SK-N-SH (cell line): ENCODE measurements at regions not wholly inside any gene's neighbourhood (a gene's known extent, or its start where the extent isn't known, plus 50 kb on each side); places are given as distances from the start of the nearest gene placed in this dataset.

ENCODE experiments used
- CTCF ChIA-PET: fragments of 300-600, 350-600 bp; formaldehyde crosslinking; extraction: SDS; loops from one replicate; lab custom pipeline; 2021; lab: Yijun Ruan, JAX
- POLR2A ChIA-PET: fragments of 350-600 bp; sonication (Branson Sonifier 250); formaldehyde crosslinking; extraction: SDS; loops from one replicate; lab custom pipeline; 2020; ENCODE audit warnings: antibody characterized with exemption, inconsistent platforms; lab: Yijun Ruan, JAX
- DNase-seq: peaks from one replicate; pipeline ENCODE4 v3.0.0; 2012
- H2AFZ ChIP-seq: fragments of 200-600 bp; sonication (generic); 2 replicates; pipeline ENCODE4 v1.8.1; 2016; ENCODE audit warnings: antibody characterized with exemption, mild to moderate bottlenecking, low read depth
- H3F3A ChIP-seq: fragments of 200-600 bp; sonication (generic); replicated peaks from 2 replicates; pipeline ENCODE3; 2016; ENCODE audit warnings: antibody characterized with exemption, mild to moderate bottlenecking; ENCODE audit not compliant: insufficient read depth
- H3K27ac ChIP-seq, 2 experiments: fragments of 200-500 bp in 1 of 2; fragments of 200-600 bp in 1 of 2; sonication (Bioruptor generic) in 1 of 2; sonication (generic), shearing (Covaris generic) in 1 of 2; 2 replicates each; pipeline versions ENCODE4 v1.5.1 to v1.6.1; 2014 to 2016; ENCODE audit warnings: low read depth in 2 of 2, inconsistent platforms in 1 of 2, low read length in 1 of 2, mild to moderate bottlenecking in 1 of 2, mixed read lengths in 1 of 2
- H3K27me3 ChIP-seq: fragments of 200-600 bp; sonication (generic), shearing (Covaris generic); 2 replicates; pipeline ENCODE4 v1.6.1; 2016; ENCODE audit warnings: mixed run types; ENCODE audit not compliant: insufficient read depth
- H3K36me3 ChIP-seq, 2 experiments: fragments of 200-500 bp in 1 of 2; fragments of 200-600 bp in 1 of 2; sonication (Bioruptor generic) in 1 of 2; sonication (generic) in 1 of 2; replicated peaks in 1 of 2; 2 replicates each; pipeline versions ENCODE3 to v1.5.1; 2014 to 2016; ENCODE audit warnings: low read length in 1 of 2, mild to moderate bottlenecking in 1 of 2; ENCODE audit not compliant: insufficient read depth in 2 of 2, control insufficient read depth in 1 of 2
- H3K4me1 ChIP-seq, 2 experiments: fragments of 200-500 bp in 1 of 2; fragments of 200-600 bp in 1 of 2; sonication (Bioruptor generic) in 1 of 2; sonication (generic), shearing (Covaris generic) in 1 of 2; 2 replicates each; pipeline versions ENCODE4 v1.5.1 to v1.6.1; 2014 to 2016; ENCODE audit warnings: low read depth in 1 of 2, low read length in 1 of 2, mixed run types in 1 of 2; ENCODE audit not compliant: insufficient read depth in 2 of 2, control insufficient read depth in 1 of 2
- H3K4me2 ChIP-seq: fragments of 200-600 bp; sonication (generic), shearing (Covaris generic); 2 replicates; pipeline ENCODE4 v1.6.1; 2017; ENCODE audit warnings: mixed run types
- H3K4me3 ChIP-seq, 2 experiments: fragments of 200-500 bp in 1 of 2; fragments of 200-600 bp in 1 of 2; sonication (Bioruptor generic) in 1 of 2; sonication (generic), shearing (Covaris generic) in 1 of 2; 2 replicates each; pipeline versions ENCODE4 v1.5.1 to v1.8.1; 2014 to 2016; ENCODE audit warnings: low read depth in 2 of 2, inconsistent platforms in 1 of 2, low read length in 1 of 2, mild to moderate bottlenecking in 1 of 2, mixed read lengths in 1 of 2, moderate library complexity in 1 of 2
- H3K79me2 ChIP-seq: fragments of 200-600 bp; sonication (generic); 2 replicates; pipeline ENCODE4 v1.8.1; 2017; ENCODE audit warnings: mild to moderate bottlenecking; ENCODE audit not compliant: insufficient read depth
- H3K9ac ChIP-seq: fragments of 200-600 bp; sonication (generic); 2 replicates; pipeline ENCODE4 v1.6.1; 2017; ENCODE audit warnings: mixed run types
- H3K9me2 ChIP-seq: fragments of 200-600 bp; sonication (generic); 2 replicates; pipeline ENCODE4 v1.6.1; 2017; ENCODE audit warnings: mixed run types
- H3K9me3 ChIP-seq: fragments of 200-600 bp; sonication (generic); 2 replicates; pipeline ENCODE4 v1.6.1; 2017; ENCODE audit warnings: mixed run types, mild to moderate bottlenecking, moderate library complexity
- H4K20me1 ChIP-seq: fragments of 200-600 bp; sonication (generic); 2 replicates; pipeline ENCODE4 v1.6.1; 2017; ENCODE audit warnings: mild to moderate bottlenecking, mixed run types; ENCODE audit not compliant: insufficient read depth
- CHD2 ChIP-seq: fragments of 150-350 bp; IDR thresholded peaks from 2 replicates; pipeline ENCODE4 v1.6.1; 2018; ENCODE audit warnings: low read length; ENCODE audit not compliant: partially characterized antibody
- ELF1 ChIP-seq: IDR thresholded peaks from 2 replicates; pipeline ENCODE4 v1.4.0; 2012
- EZH2phosphoT487 ChIP-seq: fragments of 200-600 bp; sonication (generic); IDR thresholded peaks from 2 replicates; pipeline ENCODE4 v1.6.1; 2017; ENCODE audit warnings: low read depth, mixed run types, mild to moderate bottlenecking, antibody characterized with exemption, moderate library complexity, borderline replicate concordance
- FOXM1 ChIP-seq: IDR thresholded peaks from 2 replicates; pipeline ENCODE4 v1.4.0; 2012; ENCODE audit warnings: low read depth, mild to moderate bottlenecking
- ZBTB33 ChIP-seq: IDR thresholded peaks from 2 replicates; pipeline ENCODE4 v1.4.0; 2012; ENCODE audit warnings: low read depth, borderline replicate concordance
- WGBS: methylation state at CpG from one replicate; pipeline ENCODE4 v1.1.6; 2017; ENCODE audit warnings: low lambda C conversion rate; 5-methylcytosine and 5-hydroxymethylcytosine counted together
- TF ChIP-seq, protein P1 (sequence below): fragments of 150-350 bp; IDR thresholded peaks from 2 replicates; pipeline ENCODE4 v1.6.1; 2017; ENCODE audit warnings: antibody characterized with exemption, low read length, low read depth, borderline replicate concordance
- TF ChIP-seq, protein P2 (sequence below): IDR thresholded peaks from 2 replicates; pipeline ENCODE4 v1.4.0; 2012; ENCODE audit warnings: low read depth
- TF ChIP-seq, protein P3 (sequence below): IDR thresholded peaks from 2 replicates; pipeline ENCODE4 v1.6.1; 2012; ENCODE audit warnings: mild to moderate bottlenecking, low read depth, low read length, moderate library complexity

DNA sequence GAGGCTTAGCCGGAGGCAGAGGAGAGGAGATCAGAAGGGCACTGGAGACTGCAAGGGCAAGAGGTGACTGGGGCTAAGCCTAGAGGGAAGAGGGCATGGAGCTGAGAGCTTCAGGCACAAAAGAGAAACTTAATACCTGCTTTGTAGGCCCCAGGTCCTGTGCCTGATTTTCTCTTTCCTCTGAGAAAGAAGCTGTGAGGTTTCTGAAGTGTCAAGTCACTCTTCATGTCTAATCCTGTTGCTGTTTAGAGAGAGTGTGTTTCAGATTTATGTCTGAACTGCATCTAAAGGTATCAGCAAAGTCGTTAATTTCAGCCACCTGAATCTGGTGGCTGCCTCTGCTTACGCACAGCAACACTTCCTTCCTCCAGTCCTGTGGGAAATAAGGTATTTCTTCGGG, 106.9 kb upstream of the RNU6-1 start (continued):
- TF ChIP-seq, protein P1, sequence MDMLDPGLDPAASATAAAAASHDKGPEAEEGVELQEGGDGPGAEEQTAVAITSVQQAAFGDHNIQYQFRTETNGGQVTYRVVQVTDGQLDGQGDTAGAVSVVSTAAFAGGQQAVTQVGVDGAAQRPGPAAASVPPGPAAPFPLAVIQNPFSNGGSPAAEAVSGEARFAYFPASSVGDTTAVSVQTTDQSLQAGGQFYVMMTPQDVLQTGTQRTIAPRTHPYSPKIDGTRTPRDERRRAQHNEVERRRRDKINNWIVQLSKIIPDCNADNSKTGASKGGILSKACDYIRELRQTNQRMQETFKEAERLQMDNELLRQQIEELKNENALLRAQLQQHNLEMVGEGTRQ, result no peak

GRCh38 chr15:67947254-67948039, 106.7 kb upstream of the PIAS1 start:
- no peak overlapping the region for H3K27ac ChIP-seq
- no peak for DNase-seq
- H3K36me3 ChIP-seq, result no peaks in the 10 kb centered on the region
- no peak overlapping the region for H3K4me2 ChIP-seq
- no peaks in the 10 kb centered on the region for H3K9me2 ChIP-seq
- no peak overlapping the region for H3K9ac ChIP-seq
- no peak overlapping the region for H3K4me3 ChIP-seq
- no peaks in the 10 kb centered on the region; a peak in 1 of 4 replicates for H3K4me1 ChIP-seq
- TF ChIP-seq, protein P2, sequence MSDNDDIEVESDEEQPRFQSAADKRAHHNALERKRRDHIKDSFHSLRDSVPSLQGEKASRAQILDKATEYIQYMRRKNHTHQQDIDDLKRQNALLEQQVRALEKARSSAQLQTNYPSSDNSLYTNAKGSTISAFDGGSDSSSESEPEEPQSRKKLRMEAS, result no peak
- TF ChIP-seq EZH2phosphoT487 (no peak), CHD2 (no peak), FOXM1 (no peak)
- TF ChIP-seq, protein P1, result no peak
- TF ChIP-seq, protein P3, sequence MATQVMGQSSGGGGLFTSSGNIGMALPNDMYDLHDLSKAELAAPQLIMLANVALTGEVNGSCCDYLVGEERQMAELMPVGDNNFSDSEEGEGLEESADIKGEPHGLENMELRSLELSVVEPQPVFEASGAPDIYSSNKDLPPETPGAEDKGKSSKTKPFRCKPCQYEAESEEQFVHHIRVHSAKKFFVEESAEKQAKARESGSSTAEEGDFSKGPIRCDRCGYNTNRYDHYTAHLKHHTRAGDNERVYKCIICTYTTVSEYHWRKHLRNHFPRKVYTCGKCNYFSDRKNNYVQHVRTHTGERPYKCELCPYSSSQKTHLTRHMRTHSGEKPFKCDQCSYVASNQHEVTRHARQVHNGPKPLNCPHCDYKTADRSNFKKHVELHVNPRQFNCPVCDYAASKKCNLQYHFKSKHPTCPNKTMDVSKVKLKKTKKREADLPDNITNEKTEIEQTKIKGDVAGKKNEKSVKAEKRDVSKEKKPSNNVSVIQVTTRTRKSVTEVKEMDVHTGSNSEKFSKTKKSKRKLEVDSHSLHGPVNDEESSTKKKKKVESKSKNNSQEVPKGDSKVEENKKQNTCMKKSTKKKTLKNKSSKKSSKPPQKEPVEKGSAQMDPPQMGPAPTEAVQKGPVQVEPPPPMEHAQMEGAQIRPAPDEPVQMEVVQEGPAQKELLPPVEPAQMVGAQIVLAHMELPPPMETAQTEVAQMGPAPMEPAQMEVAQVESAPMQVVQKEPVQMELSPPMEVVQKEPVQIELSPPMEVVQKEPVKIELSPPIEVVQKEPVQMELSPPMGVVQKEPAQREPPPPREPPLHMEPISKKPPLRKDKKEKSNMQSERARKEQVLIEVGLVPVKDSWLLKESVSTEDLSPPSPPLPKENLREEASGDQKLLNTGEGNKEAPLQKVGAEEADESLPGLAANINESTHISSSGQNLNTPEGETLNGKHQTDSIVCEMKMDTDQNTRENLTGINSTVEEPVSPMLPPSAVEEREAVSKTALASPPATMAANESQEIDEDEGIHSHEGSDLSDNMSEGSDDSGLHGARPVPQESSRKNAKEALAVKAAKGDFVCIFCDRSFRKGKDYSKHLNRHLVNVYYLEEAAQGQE, result no peak
- POLR2A ChIA-PET, result no interaction called here
- H4K20me1 ChIP-seq, result no peaks in the 10 kb centered on the region
- WGBS, result 83% methylated on average over 8 of the region's 8 CpGs
- no peaks in the 10 kb centered on the region for H3K79me2 ChIP-seq
- H3K27me3 ChIP-seq, result no peaks in the 10 kb centered on the region; the same call in 1 of the 2 replicates
- no peaks in the 10 kb centered on the region for H3K9me3 ChIP-seq
- CTCF ChIA-PET, result interaction anchor here (1.0 to 1.3 kb wide), 2 partner anchors 19 to 84 kb away, joined by 3 to 7 read pairs; no protein-coding TSS in a partner anchor
- no peak overlapping the region for H2AFZ ChIP-seq
- no peaks in the 10 kb centered on the region for H3F3A ChIP-seq

DNA sequence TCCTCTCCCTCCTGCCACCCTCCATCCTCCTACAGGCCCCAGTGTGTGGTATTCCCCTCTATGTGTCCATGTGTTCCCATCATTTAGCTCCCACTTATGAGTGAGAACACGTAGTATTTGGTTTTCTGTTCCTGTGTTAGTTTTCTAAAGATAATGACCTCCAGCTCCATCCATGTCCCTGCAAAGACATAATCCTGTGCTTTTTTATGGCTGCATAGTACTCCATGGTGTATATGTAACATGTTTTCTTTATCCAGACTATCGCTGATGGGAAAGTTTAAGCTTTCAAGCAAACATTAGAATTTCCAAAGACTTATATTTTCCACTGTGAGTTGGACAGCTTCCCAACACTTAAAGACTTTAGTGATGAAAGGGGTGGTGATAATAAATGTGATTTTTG, 105.9 kb upstream of the PIAS1 start:
- H3K4me1 ChIP-seq, result no peaks in the 10 kb centered on the region; a peak in 1 of 4 replicates
- no peak for DNase-seq
- H3K4me2 ChIP-seq, result no peak overlapping the region
- no peak overlapping the region for H2AFZ ChIP-seq
- ChIA-PET CTCF (interaction anchor here (1.0 to 1.3 kb wide), 2 partner anchors 18 to 85 kb away, joined by 3 to 7 read pairs; no protein-coding TSS in a partner anchor), POLR2A (no interaction called here)
- WGBS, result 84% methylated on average over 2 of the region's 2 CpGs
- no peaks in the 10 kb centered on the region for H3K36me3 ChIP-seq
- H3K9me3 ChIP-seq, result no peaks in the 10 kb centered on the region
- no peaks in the 10 kb centered on the region for H3F3A ChIP-seq
- no peaks in the 10 kb centered on the region; the same call in 1 of the 2 replicates for H3K27me3 ChIP-seq
- no peak overlapping the region for H3K9ac ChIP-seq
- H3K27ac ChIP-seq, result no peak overlapping the region
- no peaks in the 10 kb centered on the region for H3K79me2 ChIP-seq
- no peaks in the 10 kb centered on the region for H4K20me1 ChIP-seq
- H3K4me3 ChIP-seq, result no peak overlapping the region
- no peaks in the 10 kb centered on the region for H3K9me2 ChIP-seq
- TF ChIP-seq ELF1, result no peak
- TF ChIP-seq, protein P1, result no peak
- TF ChIP-seq CHD2, result no peak
- TF ChIP-seq, protein P3, result no peak
- TF ChIP-seq ZBTB33, result no peak
